ENCODE measurements at regions not wholly inside any gene's neighbourhood (a gene's known extent, or its start where the extent isn't known, plus 50 kb on each side); places are given as distances from the start of the nearest gene placed in this dataset.

GRCh38 chr6:156639009-156639721 lies 138.0 kb upstream of the ARID1B start:
- ChIA-PET POLR2A (no interaction called here), CTCF (no interaction called here)
- H3K4me3 ChIP-seq (ENCODE audit: low read depth, low read length), result no peak overlapping the region
- DNase-seq (ENCODE audit: low read depth, low spot score), result no peak
- no peak for TF ChIP-seq CTCF (IDR thresholded peaks at IDR 0.05; ENCODE audit: insufficient read depth, low read length, missing control alignments)

- POLR2A ChIA-PET, result no interaction called here
- DNase-seq (ENCODE audit: low read depth, low spot score), result no peak
- CTCF ChIA-PET, result no interaction called here
- no peak for TF ChIP-seq CTCF (IDR thresholded peaks at IDR 0.05; ENCODE audit: insufficient read depth, low read length, missing control alignments)
- no peak overlapping the region for H3K4me3 ChIP-seq (ENCODE audit: low read depth, low read length)
These were observed 138.6 kb upstream of the ARID1B start for GRCh38 chr6:156638581-156638980.

- POLR2A ChIA-PET, result no interaction called here
- H3K4me3 ChIP-seq (ENCODE audit: low read depth, low read length), result no peak overlapping the region
- no peak for DNase-seq (ENCODE audit: low read depth, low spot score)
- TF ChIP-seq CTCF (IDR thresholded peaks at IDR 0.05; ENCODE audit: insufficient read depth, low read length, missing control alignments), result no peak
- CTCF ChIA-PET, result no interaction called here
These were observed 142.2 kb upstream of the ARID1B start for GRCh38 chr6:156634951-156635371.

GRCh38 chr6:156634048-156634447 lies 143.1 kb upstream of the ARID1B start:
- H3K4me3 ChIP-seq (ENCODE audit: low read depth, low read length), result no peak overlapping the region
- ChIA-PET POLR2A (no interaction called here), CTCF (no interaction called here)
- no peak for TF ChIP-seq CTCF (IDR thresholded peaks at IDR 0.05; ENCODE audit: insufficient read depth, low read length, missing control alignments)
- no peak for DNase-seq (ENCODE audit: low read depth, low spot score)

DNA sequence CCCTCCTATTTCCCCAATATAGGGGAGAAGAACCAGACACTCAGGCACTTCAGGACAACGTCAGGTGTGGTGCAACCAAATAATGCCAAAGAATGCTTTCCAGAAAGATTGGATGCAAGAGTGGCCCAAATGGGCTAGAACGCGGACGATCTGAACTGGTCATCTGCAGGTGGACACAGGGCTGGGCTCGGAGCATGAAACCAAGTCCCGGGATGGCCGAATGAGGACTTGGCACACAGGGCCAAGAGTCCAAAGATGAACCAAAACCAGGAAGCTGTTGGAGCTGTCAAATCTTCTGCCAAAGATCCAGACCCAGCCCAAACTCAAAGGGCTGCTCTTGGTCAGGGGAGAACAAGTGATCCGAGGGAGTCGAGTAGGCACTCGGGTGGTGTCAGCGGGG lies 143.9 kb upstream of the ARID1B start:
- ChIA-PET CTCF (no interaction called here), POLR2A (no interaction called here)
- no peak for DNase-seq (ENCODE audit: low read depth, low spot score)
- no peak for TF ChIP-seq CTCF (IDR thresholded peaks at IDR 0.05; ENCODE audit: insufficient read depth, low read length, missing control alignments)
- H3K4me3 ChIP-seq (ENCODE audit: low read depth, low read length), result no peak overlapping the region

- POLR2A ChIA-PET, result no interaction called here
These were observed 146.4 kb upstream of the ARID1B start for GRCh38 chr6:156630613-156631302.

More at GRCh38 chr6:156630613-156631302, 146.4 kb upstream of the ARID1B start:
- CTCF ChIA-PET, result no interaction called here
- no peak for TF ChIP-seq CTCF (IDR thresholded peaks at IDR 0.05; ENCODE audit: insufficient read depth, low read length, missing control alignments)
- H3K4me3 ChIP-seq (ENCODE audit: low read depth, low read length), result no peak overlapping the region
- DNase-seq (ENCODE audit: low read depth, low spot score), result no peak
